Heart left ventricle (tissue), 16 donors: ENCODE measurements at regions not wholly inside any gene's neighbourhood (a gene's known extent, or its start where the extent isn't known, plus 50 kb on each side); places are given as distances from the start of the nearest gene placed in this dataset.

Experiments used
- ATAC-seq, 4 donors: fragments of 200-7000 bp; cut with Tn5 transposase; one replicate each; pipeline ENCODE4 v1.9.1; 2020 to 2022; ENCODE audit warnings: moderate library complexity in 4 of 4, mild to moderate bottlenecking in 3 of 4, moderate number of reproducible peaks in 1 of 4
- DNase-seq, 5 donors: peaks; one replicate each; pipeline ENCODE4 v3.0.0-alpha.2; 2020
- H3K27ac ChIP-seq, 12 donors: fragments of 200-600 bp; sonication (generic) in 4 of 12; one replicate each; pipeline versions ENCODE4 v1.5.0 to v1.8.0; 2016 to 2022; ENCODE audit warnings: mild to moderate bottlenecking in 2 of 12
- H3K27me3 ChIP-seq, 9 donors: fragments of 200-600 bp; sonication (generic) in 2 of 9; one replicate each; pipeline versions ENCODE4 v1.5.1 to v1.8.0; 2016 to 2022; ENCODE audit warnings: mild to moderate bottlenecking in 3 of 9
- H3K36me3 ChIP-seq, 9 donors: fragments of 200-600 bp; sonication (generic) in 2 of 9; one replicate each; pipeline versions ENCODE4 v1.5.0 to v1.8.0; 2018 to 2022; ENCODE audit warnings: mild to moderate bottlenecking in 2 of 9
- H3K4me1 ChIP-seq, 12 donors: fragments of 200-600 bp; sonication (generic) in 4 of 12; one replicate each; pipeline versions ENCODE4 v1.5.0 to v1.8.0; 2016 to 2022; ENCODE audit warnings: mild to moderate bottlenecking in 3 of 12
- H3K4me3 ChIP-seq, 12 donors: fragments of 200-600 bp; sonication (generic) in 4 of 12; one replicate each; pipeline versions ENCODE4 v1.5.0 to v1.8.0; 2017 to 2022; ENCODE audit warnings: mild to moderate bottlenecking in 9 of 12, moderate library complexity in 4 of 12
- H3K9me3 ChIP-seq, 12 donors: fragments of 200-600 bp; sonication (generic) in 4 of 12; one replicate each; pipeline versions ENCODE4 v1.5.0 to v1.8.0; 2016 to 2022; ENCODE audit warnings: mild to moderate bottlenecking in 1 of 12
- POLR2A ChIP-seq, 2 donors: fragments of 450-650 bp; IDR thresholded peaks; one replicate each; pipeline ENCODE4 v1.6.1; 2017; ENCODE audit warnings: antibody characterized with exemption in 2 of 2, mild to moderate bottlenecking in 2 of 2, moderate library complexity in 2 of 2
- WGBS, 4 donors: extraction: QIAGEN DNeasy Blood & Tissue Kit in 2 of 4; methylation state at CpG; one replicate each; pipeline versions ENCODE4 v1.1.5 to v1.1.7; 2013 to 2018; 5-methylcytosine and 5-hydroxymethylcytosine counted together
- intact Hi-C, 10 donors: fragments of 100-400 bp; cut with DNase I; formaldehyde crosslinking; loops; one replicate each; pipeline versions ENCODE4 v1.11.1 to v1.14.2; 2022
- TF ChIP-seq, protein P1 (sequence below), 12 donors: fragments of 200-600 bp; sonication (generic) in 4 of 12; IDR thresholded peaks; one replicate each; pipeline versions ENCODE4 v1.5.0 to v1.8.0; 2018 to 2022; ENCODE audit warnings: antibody characterized with exemption in 12 of 12, mild to moderate bottlenecking in 5 of 12
- donor health status: ischemic (EF 13 %, LVEDD 7.1; RV severe dilation, severe dysfunction).
- donor health status: healthy with polysubstance abuse.
- donor health status: DM: no; HTN: yes; CAD: no.
- donor health status: DM: no; HTN: no; CAD: no.
- donor health status: ischemic (EF 25% LVEDD 6.9; RV normal size, moderate dysfunction).
- donor health status: ischemic (EF 25% LVEDD 5.7; RV mildly dilated, moderate dysfunction).
- donor health status: healthy.
- donor health status: DM: yes; HTN: yes; CAD: no.
- donor health status: ischemic (EF 35%, LVEDD 5.7; RV mildly dilated, moderate dysfunction).
- donor health status: nonischemic (EF 11% LVEDD 7.7; RV severe dilation, severe dysfunction).
- donor health status: DM: yes; HTN: yes; CAD: no.
- donor health status: PGD.
- donor health status: ischemic (EF 29% LVEDD 5.4; RV normal size, mild dysfunction).
- donor health status: nonischemic (EF 23%, LVEDD 6.1; RV moderate dilation, normal function).

DNA sequence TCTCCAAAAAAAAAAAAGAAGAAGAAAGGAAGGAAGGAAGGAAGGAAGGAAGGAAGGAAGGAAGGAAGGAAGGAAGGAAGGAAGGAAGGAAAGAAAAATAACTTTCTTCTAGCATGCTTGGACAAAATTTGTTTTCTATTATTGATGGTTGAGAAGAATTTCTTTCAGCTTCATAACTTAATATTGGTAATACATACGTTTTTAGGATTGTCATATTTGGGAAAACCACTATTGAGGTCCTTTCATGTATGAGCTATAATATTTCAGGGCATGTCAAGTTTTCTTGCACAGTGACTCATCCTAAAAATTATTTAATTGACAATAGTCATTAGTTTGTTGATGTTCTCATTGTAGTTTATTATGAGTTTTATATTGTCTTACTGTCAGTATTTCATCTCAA lies 66.4 kb upstream of the PKDCC start:
- DNase-seq (no peak), ATAC-seq (no peak)
- H3K36me3 ChIP-seq = no peaks in the 10 kb centered on the region
- H3K27me3 ChIP-seq = no peaks in the 10 kb centered on the region
- 77 to 88% (median 85%) methylated on average over 1 of the region's 1 CpG for WGBS, 4 donors
- no peak overlapping the region for H3K27ac ChIP-seq
- intact Hi-C loops = no loop called here
- H3K9me3 ChIP-seq = no peaks in the 10 kb centered on the region
- H3K4me3 ChIP-seq = no peak overlapping the region
- H3K4me1 ChIP-seq = no peaks in the 10 kb centered on the region
- no peak for TF ChIP-seq POLR2A (IDR thresholded peaks at IDR 0.05)
- TF ChIP-seq, protein P1, sequence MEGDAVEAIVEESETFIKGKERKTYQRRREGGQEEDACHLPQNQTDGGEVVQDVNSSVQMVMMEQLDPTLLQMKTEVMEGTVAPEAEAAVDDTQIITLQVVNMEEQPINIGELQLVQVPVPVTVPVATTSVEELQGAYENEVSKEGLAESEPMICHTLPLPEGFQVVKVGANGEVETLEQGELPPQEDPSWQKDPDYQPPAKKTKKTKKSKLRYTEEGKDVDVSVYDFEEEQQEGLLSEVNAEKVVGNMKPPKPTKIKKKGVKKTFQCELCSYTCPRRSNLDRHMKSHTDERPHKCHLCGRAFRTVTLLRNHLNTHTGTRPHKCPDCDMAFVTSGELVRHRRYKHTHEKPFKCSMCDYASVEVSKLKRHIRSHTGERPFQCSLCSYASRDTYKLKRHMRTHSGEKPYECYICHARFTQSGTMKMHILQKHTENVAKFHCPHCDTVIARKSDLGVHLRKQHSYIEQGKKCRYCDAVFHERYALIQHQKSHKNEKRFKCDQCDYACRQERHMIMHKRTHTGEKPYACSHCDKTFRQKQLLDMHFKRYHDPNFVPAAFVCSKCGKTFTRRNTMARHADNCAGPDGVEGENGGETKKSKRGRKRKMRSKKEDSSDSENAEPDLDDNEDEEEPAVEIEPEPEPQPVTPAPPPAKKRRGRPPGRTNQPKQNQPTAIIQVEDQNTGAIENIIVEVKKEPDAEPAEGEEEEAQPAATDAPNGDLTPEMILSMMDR (IDR thresholded peaks at IDR 0.05) = no peak

DNA sequence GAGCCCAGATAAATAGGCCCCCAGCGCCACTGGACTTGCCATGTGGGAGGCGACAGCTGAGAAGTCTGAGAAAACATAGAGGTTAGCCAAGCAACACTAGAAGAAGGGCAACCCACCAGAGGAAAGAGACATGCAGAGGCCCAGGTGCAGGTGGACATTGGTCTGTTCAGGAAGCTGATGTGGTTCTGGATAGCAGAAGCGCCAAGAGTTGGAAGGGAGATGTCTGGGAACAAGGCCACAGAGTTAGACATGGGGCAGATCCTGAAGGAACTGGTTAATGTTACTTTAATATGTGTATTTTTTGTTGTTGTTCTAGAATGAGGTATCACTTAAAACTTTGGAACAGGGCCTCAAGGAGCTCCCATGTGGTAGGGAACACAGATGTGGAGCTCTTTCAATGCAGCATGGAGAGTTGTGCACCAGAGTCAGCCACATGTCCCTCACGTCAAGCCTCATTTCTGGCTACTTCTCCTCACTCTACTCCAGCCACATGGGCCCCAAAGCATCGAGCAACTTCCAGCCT lies 62.2 kb upstream of the PKDCC start:
- intact Hi-C loops = no loop called here
- Histone ChIP-seq H3K4me1 (peaks cover 0 to 18% (median 8%) of the 10 kb centered on the region in 12 donors), H3K36me3 (no peaks in the 10 kb centered on the region), H3K27ac (no peak overlapping the region), H3K9me3 (no peaks in the 10 kb centered on the region), H3K27me3 (no peaks in the 10 kb centered on the region), H3K4me3 (no peak overlapping the region)
- TF ChIP-seq, protein P1 (IDR thresholded peaks at IDR 0.05) = no peak
- TF ChIP-seq POLR2A (IDR thresholded peaks at IDR 0.05) = no peak
- WGBS, 4 donors = 80 to 92% (median 85%) methylated on average over 5 of the region's 5 CpGs
- DNase-seq = no peak
- ATAC-seq = no peak

DNA sequence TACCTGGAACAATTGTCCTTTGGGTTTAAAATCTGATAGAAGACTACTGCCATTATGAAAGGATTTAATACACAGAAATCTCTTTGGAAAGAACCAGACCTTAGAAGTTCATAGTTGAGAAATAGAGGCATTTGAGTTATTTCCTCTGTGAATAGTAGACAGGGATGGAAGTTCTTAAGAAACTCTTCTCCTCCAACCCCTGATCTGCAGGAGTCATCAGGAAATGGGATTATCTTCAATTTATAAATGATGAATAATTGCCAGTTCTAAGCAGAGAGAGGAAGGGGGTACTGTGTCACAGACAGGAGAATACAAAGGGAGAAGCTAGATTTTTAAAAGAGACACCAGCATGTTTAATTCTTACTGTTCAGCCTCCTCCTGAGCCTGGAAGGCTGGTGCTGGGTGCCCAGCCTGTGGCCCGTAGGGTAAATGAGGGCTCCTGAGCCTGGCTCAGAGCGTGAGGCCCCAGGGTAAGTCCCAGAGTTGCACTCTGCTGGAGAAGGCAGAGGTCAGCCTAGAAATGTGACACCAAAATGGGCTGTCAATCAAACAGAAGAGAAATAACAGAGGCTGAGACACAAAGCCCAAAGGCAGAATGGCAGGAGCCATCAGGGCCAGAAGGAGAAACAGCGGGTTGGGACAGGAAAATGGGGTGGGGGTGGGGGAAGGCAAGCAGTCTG lies 58.2 kb upstream of the PKDCC start:
- no peak for TF ChIP-seq POLR2A (IDR thresholded peaks at IDR 0.05)
- TF ChIP-seq, protein P1 (IDR thresholded peaks at IDR 0.05) = no peak
- no peaks in the 10 kb centered on the region for H3K27me3 ChIP-seq
- no peaks in the 10 kb centered on the region for H3K9me3 ChIP-seq
- DNase-seq (no peak), ATAC-seq (no peak)
- no peaks in the 10 kb centered on the region for H3K36me3 ChIP-seq
- WGBS, 4 donors = 79 to 83% (median 80%) methylated on average over 3 of the region's 3 CpGs
- intact Hi-C loops = no loop called here
- no peak overlapping the region for H3K4me3 ChIP-seq
- H3K4me1 ChIP-seq = peaks cover 0 to 20% (median 8%) of the 10 kb centered on the region in 12 donors
- peak overlapping the region in 2 of 12 donors; percentile 5 to 51 for H3K27ac ChIP-seq

DNA sequence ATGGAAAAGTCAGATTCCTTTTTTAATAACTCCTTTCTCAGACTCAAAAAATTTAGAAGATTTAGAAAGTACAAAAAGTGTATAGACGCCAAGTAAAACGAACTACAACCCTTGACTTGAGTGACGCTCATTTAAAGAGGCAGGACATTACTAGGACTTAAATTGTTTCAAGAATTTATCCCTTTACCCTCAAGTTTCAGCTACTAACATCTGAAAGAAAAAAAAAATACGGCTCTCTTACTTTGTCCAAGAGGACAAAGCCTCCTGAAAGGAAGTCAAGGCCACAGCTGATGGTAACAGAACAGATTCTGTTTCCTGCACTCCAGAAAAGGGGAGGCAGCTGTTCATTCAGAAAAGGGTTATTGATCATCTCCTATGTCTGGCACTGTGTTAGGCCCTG lies 57.6 kb upstream of the PKDCC start:
- DNase-seq (no peak), ATAC-seq (no peak)
- Histone ChIP-seq H3K4me3 (no peak overlapping the region), H3K27me3 (no peaks in the 10 kb centered on the region), H3K9me3 (no peaks in the 10 kb centered on the region), H3K36me3 (no peaks in the 10 kb centered on the region), H3K4me1 (peaks cover 0 to 20% (median 8%) of the 10 kb centered on the region in 12 donors), H3K27ac (peak overlapping the region in 1 of 12 donors; percentile 5)
- 42 to 56% (median 49%) methylated on average over 4 of the region's 4 CpGs for WGBS, 4 donors
- intact Hi-C loops = no loop called here
- TF ChIP-seq, protein P1 (IDR thresholded peaks at IDR 0.05) = no peak
- TF ChIP-seq POLR2A (IDR thresholded peaks at IDR 0.05) = no peak
